HepG2 (cell line): ENCODE measurements at regions not wholly inside any gene's neighbourhood (a gene's known extent, or its start where the extent isn't known, plus 50 kb on each side); places are given as distances from the start of the nearest gene placed in this dataset.

Source experiments
- ATAC-seq: fragments of 200-7000 bp; cut with Tn5 transposase; 3 replicates; pipeline ENCODE4 v1.9.1; 2020; ENCODE audit warnings: mild to moderate bottlenecking, moderate library complexity
- BruUV-seq: library from RNA; stranded (reverse); fragments of 400-500 nt; replicated peaks from 2 replicates; lab custom pipeline; 2021; lab: Mats Ljungman, UMichigan
- CTCF ChIA-PET: fragments of 300-600 bp; formaldehyde crosslinking; extraction: SDS; loops from one replicate; lab custom pipeline; 2021; ENCODE audit warnings: low total read pairs, inconsistent platforms, low intra/inter-chr PET ratio; lab: Yijun Ruan, JAX
- POLR2A ChIA-PET: fragments of 350-600 bp; sonication (Branson Sonifier 250); formaldehyde crosslinking; loops from one replicate; lab custom pipeline; 2020; ENCODE audit warnings: antibody characterized with exemption, inconsistent platforms; lab: Yijun Ruan, JAX
- DNase-seq: peaks from one replicate; pipeline ENCODE4 v3.0.0-alpha.2; 2015; ENCODE audit warnings: low spot score
- FAIRE-seq: peaks from 3 replicates; lab custom pipeline; 2011; peaks lifted over from hg19 to GRCh38; lab: Jason Lieb, UNC
- H2AFZ ChIP-seq: one replicate; pipeline ENCODE4 v1.6.1; 2011; ENCODE audit warnings: low read length, inconsistent platforms
- H3K27ac ChIP-seq: fragments of 300-600 bp; 3 replicates; pipeline ENCODE4 v1.8.0; 2011; ENCODE audit warnings: mixed run types, mild to moderate bottlenecking, mixed read lengths, low read length, inconsistent platforms; ENCODE audit not compliant: insufficient read depth; ENCODE audit errors: extremely low read length
- H3K27me3 ChIP-seq, 2 experiments: fragments of 200-600 bp in 1 of 2; 2 replicates in 1 of 2; 3 replicates in 1 of 2; pipeline versions ENCODE4 v1.6.0 to v1.8.0; 2011; ENCODE audit warnings: low read length in 2 of 2, mild to moderate bottlenecking in 2 of 2, moderate library complexity in 2 of 2, inconsistent platforms in 1 of 2; ENCODE audit not compliant: insufficient read depth in 2 of 2, control insufficient read depth in 1 of 2
- H3K36me3 ChIP-seq, 2 experiments: fragments of 200-600 bp in 1 of 2; replicated peaks in 1 of 2; 2 replicates in 1 of 2; 3 replicates in 1 of 2; pipeline versions ENCODE4 v1.5.1 to v1.8.0; 2011; ENCODE audit warnings: low read length in 2 of 2, inconsistent platforms in 1 of 2; ENCODE audit not compliant: insufficient read depth in 2 of 2, control insufficient read depth in 1 of 2
- H3K4me1 ChIP-seq: 2 replicates; pipeline ENCODE4 v1.5.1; 2012; ENCODE audit warnings: low read length, inconsistent platforms; ENCODE audit not compliant: insufficient read depth
- H3K4me2 ChIP-seq: 2 replicates; pipeline ENCODE4 v1.6.0; 2011; ENCODE audit warnings: low read depth, low read length, inconsistent platforms
- H3K4me3 ChIP-seq, 3 experiments: fragments of 200-600 bp in 1 of 3; sonication (generic), shearing (Covaris generic) in 1 of 3; replicated peaks in 1 of 3; 2 replicates each; pipeline ENCODE4 v1.5.1; 2011 to 2016; ENCODE audit warnings: low read length in 3 of 3, inconsistent platforms in 2 of 3, low read depth in 2 of 3, mild to moderate bottlenecking in 2 of 3, control low read depth in 1 of 3, mixed read lengths in 1 of 3; ENCODE audit not compliant: insufficient read depth in 1 of 3
- H3K79me2 ChIP-seq: one replicate; pipeline ENCODE4 v1.6.1; 2011; ENCODE audit warnings: low read length, inconsistent platforms; ENCODE audit not compliant: insufficient read depth
- H3K9ac ChIP-seq: 2 replicates; pipeline ENCODE4 v1.6.0; 2011; ENCODE audit warnings: mild to moderate bottlenecking, low read depth, low read length, inconsistent platforms; ENCODE audit not compliant: insufficient read depth
- H3K9me3 ChIP-seq: 2 replicates; pipeline ENCODE4 v1.5.1; 2012; ENCODE audit warnings: mild to moderate bottlenecking, low read length
- H4K20me1 ChIP-seq: 2 replicates; pipeline ENCODE4 v1.6.0; 2011; ENCODE audit warnings: inconsistent platforms, mild to moderate bottlenecking, low read length, moderate library complexity; ENCODE audit not compliant: insufficient read depth
- FOXP1 ChIP-seq, 2 experiments: fragments of 450-650 bp in 1 of 2; IDR thresholded peaks; 2 replicates each; pipeline ENCODE4 v1.6.1; 2017 to 2018; ENCODE audit warnings: antibody characterized with exemption in 1 of 2
- HMGA1 ChIP-seq: sonication (generic); formaldehyde crosslinking; conservative IDR thresholded peaks from 2 replicates; pipeline ENCODE4 v1.4.0; 2020; ENCODE audit warnings: missing genetic modification reagents
- KMT2B ChIP-seq: IDR thresholded peaks from 2 replicates; pipeline ENCODE4 v1.6.1; 2016; ENCODE audit warnings: missing genetic modification reagents, missing compliant biosample characterization
- PHF5A ChIP-seq: IDR thresholded peaks from one replicate; pipeline ENCODE4 v1.6.1; 2018; ENCODE audit warnings: low read depth, missing genetic modification reagents; ENCODE audit not compliant: unreplicated experiment
- SALL2 ChIP-seq: sonication (generic); formaldehyde crosslinking; IDR thresholded peaks from 2 replicates; pipeline ENCODE4 v1.8.1; 2023; ENCODE audit warnings: mild to moderate bottlenecking, missing genetic modification reagents, inconsistent platforms
- SIN3A ChIP-seq: IDR thresholded peaks from 2 replicates; pipeline ENCODE4 v1.6.1; 2011; ENCODE audit warnings: low read depth, mild to moderate bottlenecking, control low read depth, low read length, borderline replicate concordance
- STAG1 ChIP-seq: sonication (generic); formaldehyde crosslinking; IDR thresholded peaks from 2 replicates; pipeline ENCODE4 v1.4.0; 2020; ENCODE audit warnings: missing genetic modification reagents
- TEAD3 ChIP-seq: optimal IDR thresholded peaks from 2 replicates; pipeline ENCODE3; 2016; ENCODE audit warnings: borderline replicate concordance
- ZBTB42 ChIP-seq: sonication (generic); formaldehyde crosslinking; IDR thresholded peaks from 2 replicates; pipeline ENCODE4 v1.5.0; 2020; ENCODE audit warnings: mild to moderate bottlenecking, missing genetic modification reagents
- ZFP37 ChIP-seq: sonication (generic); formaldehyde crosslinking; IDR thresholded peaks from 2 replicates; pipeline ENCODE4 v1.4.0; 2020; ENCODE audit warnings: missing genetic modification reagents, borderline replicate concordance
- ZNF207 ChIP-seq: fragments of 450-650 bp; IDR thresholded peaks from 2 replicates; pipeline ENCODE4 v1.6.1; 2016; ENCODE audit warnings: antibody characterized with exemption, borderline replicate concordance
- ZSCAN9 ChIP-seq: IDR thresholded peaks from 2 replicates; pipeline ENCODE4 v1.6.1; 2016; ENCODE audit warnings: borderline replicate concordance
- WGBS: methylation state at CpG from one replicate; pipeline ENCODE4 v1.1.6; 2017; ENCODE audit warnings: low lambda C conversion rate; 5-methylcytosine and 5-hydroxymethylcytosine counted together
- in situ Hi-C: cut with HindIII; loops from 2 replicates; pipeline ENCODE4 v1.10.0; 2017; ENCODE audit warnings: low pct_unique_long_range_greater_than_20kb; ENCODE audit not compliant: extremely low pct_ligation_motif_present
- intact Hi-C: fragments of 100-400 bp; cut with micrococcal nuclease; formaldehyde crosslinking; loops from one replicate; pipeline ENCODE4 v1.10.0; 2022; ENCODE audit not compliant: unreplicated experiment
- TF ChIP-seq, protein P1 (sequence below): sonication (generic); formaldehyde crosslinking; IDR thresholded peaks from 2 replicates; pipeline ENCODE4 v1.5.0; 2020; ENCODE audit warnings: mild to moderate bottlenecking, missing genetic modification reagents
- TF ChIP-seq, protein P2 (sequence below): sonication (generic); formaldehyde crosslinking; IDR thresholded peaks from 2 replicates; pipeline ENCODE4 v1.8.0; 2023; ENCODE audit warnings: mild to moderate bottlenecking, missing genetic modification reagents
- TF ChIP-seq, protein P3 (sequence below): IDR thresholded peaks from 2 replicates; pipeline ENCODE4 v1.6.1; 2018; ENCODE audit warnings: missing genetic modification reagents, mild to moderate bottlenecking, missing compliant biosample characterization
- TF ChIP-seq, protein P4 (sequence below): IDR thresholded peaks from 2 replicates; pipeline ENCODE4 v1.6.1; 2016; ENCODE audit warnings: low read depth, control low read depth

DNA sequence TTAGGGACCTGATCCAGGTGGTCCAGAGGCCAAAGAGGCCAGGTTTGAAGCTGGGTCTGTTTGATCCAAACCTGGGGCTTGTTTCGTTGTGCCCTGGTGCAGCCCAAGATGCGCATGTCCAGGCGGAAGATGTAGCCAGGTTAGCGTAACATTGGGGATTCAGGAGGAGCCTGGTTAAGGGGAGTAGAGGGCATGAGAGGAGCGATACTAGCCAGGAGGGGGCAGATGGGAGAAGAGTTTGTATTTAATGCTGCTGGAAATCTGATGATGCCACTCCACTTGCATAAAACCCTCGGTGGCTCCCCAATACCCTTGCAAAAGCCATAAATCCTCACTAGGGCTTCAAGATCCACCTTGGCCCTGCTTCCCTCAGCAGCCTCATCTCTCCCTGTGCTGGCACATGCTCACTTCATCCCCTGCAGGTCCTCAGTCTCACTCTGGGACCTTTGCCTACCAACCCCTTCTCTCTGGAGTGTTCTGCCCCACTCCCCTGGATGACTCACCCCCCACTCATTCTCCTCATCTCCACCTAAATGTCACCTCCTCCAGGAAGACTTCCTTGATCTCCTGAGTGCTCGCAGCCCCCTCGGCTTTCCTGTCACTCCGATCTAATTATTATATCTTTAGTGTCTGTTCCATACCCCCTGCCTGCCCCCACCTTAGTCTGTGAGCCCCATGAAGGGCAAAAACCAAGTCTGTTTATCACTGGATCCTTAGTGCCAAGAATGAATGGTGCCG is 95.9 kb downstream of the MIAT start:
- intact Hi-C loops = loop anchor here (5.0 kb wide), 1 partner anchor 816 kb away; no protein-coding TSS in a partner anchor
- Histone ChIP-seq H3K36me3 (no peaks in the 10 kb centered on the region), H3K4me1 (no peaks in the 10 kb centered on the region), H3K9ac (no peak overlapping the region), H3K27me3 (no peaks in the 10 kb centered on the region), H3K79me2 (no peaks in the 10 kb centered on the region), H2AFZ (no peak overlapping the region), H3K27ac (no peak overlapping the region)
- DNase-seq (no peak), FAIRE-seq (no peak), ATAC-seq (peak; percentile 39; the same call in 1 of the 3 replicates)
- in situ Hi-C loops = loop anchor here (25.0 kb wide), 2 partner anchors 1059 to 1259 kb away; partner anchors contain the start of gene MN1
- POLR2A ChIA-PET = no interaction called here
- CTCF ChIA-PET = no interaction called here
- WGBS = 25% methylated on average over 10 of the region's 10 CpGs
- BruUV-seq = no TSS peak
- no peak for TF ChIP-seq ZSCAN9
- TF ChIP-seq, protein P1, sequence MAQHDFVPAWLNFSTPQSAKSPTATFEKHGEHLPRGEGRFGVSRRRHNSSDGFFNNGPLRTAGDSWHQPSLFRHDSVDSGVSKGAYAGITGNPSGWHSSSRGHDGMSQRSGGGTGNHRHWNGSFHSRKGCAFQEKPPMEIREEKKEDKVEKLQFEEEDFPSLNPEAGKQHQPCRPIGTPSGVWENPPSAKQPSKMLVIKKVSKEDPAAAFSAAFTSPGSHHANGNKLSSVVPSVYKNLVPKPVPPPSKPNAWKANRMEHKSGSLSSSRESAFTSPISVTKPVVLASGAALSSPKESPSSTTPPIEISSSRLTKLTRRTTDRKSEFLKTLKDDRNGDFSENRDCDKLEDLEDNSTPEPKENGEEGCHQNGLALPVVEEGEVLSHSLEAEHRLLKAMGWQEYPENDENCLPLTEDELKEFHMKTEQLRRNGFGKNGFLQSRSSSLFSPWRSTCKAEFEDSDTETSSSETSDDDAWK (CRISPR knock-in tag) = no peak
- TF ChIP-seq, protein P2, sequence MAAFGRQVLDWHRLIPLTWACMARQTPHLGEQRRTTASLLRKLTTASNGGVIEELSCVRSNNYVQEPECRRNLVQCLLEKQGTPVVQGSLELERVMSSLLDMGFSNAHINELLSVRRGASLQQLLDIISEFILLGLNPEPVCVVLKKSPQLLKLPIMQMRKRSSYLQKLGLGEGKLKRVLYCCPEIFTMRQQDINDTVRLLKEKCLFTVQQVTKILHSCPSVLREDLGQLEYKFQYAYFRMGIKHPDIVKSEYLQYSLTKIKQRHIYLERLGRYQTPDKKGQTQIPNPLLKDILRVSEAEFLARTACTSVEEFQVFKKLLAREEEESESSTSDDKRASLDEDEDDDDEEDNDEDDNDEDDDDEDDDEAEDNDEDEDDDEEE (CRISPR knock-in tag) = no peak
- no peak for TF ChIP-seq ZBTB42 (CRISPR knock-in tag)
- TF ChIP-seq ZNF207 = no peak
- no peak for TF ChIP-seq HMGA1
- TF ChIP-seq ZFP37 = no peak
- TF ChIP-seq SIN3A = no peak
- TF ChIP-seq TEAD3 (CRISPR knock-in tag) = no peak
- TF ChIP-seq, protein P3, sequence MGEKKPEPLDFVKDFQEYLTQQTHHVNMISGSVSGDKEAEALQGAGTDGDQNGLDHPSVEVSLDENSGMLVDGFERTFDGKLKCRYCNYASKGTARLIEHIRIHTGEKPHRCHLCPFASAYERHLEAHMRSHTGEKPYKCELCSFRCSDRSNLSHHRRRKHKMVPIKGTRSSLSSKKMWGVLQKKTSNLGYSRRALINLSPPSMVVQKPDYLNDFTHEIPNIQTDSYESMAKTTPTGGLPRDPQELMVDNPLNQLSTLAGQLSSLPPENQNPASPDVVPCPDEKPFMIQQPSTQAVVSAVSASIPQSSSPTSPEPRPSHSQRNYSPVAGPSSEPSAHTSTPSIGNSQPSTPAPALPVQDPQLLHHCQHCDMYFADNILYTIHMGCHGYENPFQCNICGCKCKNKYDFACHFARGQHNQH = no peak
- TF ChIP-seq, protein P4, sequence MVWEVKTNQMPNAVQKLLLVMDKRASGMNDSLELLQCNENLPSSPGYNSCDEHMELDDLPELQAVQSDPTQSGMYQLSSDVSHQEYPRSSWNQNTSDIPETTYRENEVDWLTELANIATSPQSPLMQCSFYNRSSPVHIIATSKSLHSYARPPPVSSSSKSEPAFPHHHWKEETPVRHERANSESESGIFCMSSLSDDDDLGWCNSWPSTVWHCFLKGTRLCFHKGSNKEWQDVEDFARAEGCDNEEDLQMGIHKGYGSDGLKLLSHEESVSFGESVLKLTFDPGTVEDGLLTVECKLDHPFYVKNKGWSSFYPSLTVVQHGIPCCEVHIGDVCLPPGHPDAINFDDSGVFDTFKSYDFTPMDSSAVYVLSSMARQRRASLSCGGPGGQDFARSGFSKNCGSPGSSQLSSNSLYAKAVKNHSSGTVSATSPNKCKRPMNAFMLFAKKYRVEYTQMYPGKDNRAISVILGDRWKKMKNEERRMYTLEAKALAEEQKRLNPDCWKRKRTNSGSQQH (CRISPR knock-in tag) = no peak
- TF ChIP-seq SALL2 = no peak
- no peak for TF ChIP-seq FOXP1 (IDR thresholded peaks at IDR 0.05)
- no peak for TF ChIP-seq FOXP1 (CRISPR knock-in tag; IDR thresholded peaks at IDR 0.05)
- TF ChIP-seq KMT2B (CRISPR knock-in tag) = no peak
- TF ChIP-seq PHF5A (CRISPR knock-in tag) = no peak
- TF ChIP-seq STAG1 (CRISPR knock-in tag) = no peak
- TF ChIP-seq, all 625 proteins: peak for 0
- Histone ChIP-seq H3K9me3 (peaks cover 4% of the 10 kb centered on the region; the same call in 1 of the 2 replicates), H4K20me1 (no peaks in the 10 kb centered on the region), H3K4me2 (no peak overlapping the region), H3K4me3 (no peak overlapping the region)
